Erythroblast (primary cell): ENCODE measurements at regions not wholly inside any gene's neighbourhood (a gene's known extent, or its start where the extent isn't known, plus 50 kb on each side); places are given as distances from the start of the nearest gene placed in this dataset.

Source experiments
- GATA1 ChIP-seq: IDR thresholded peaks from 2 replicates; pipeline ENCODE4 v1.6.1; 2011; ENCODE audit warnings: low read depth, mild to moderate bottlenecking, control low read depth, low read length, moderate library complexity
- POLR2A ChIP-seq: IDR thresholded peaks from 2 replicates; pipeline ENCODE4 v1.6.1; 2011; ENCODE audit warnings: mild to moderate bottlenecking, low read length

DNA sequence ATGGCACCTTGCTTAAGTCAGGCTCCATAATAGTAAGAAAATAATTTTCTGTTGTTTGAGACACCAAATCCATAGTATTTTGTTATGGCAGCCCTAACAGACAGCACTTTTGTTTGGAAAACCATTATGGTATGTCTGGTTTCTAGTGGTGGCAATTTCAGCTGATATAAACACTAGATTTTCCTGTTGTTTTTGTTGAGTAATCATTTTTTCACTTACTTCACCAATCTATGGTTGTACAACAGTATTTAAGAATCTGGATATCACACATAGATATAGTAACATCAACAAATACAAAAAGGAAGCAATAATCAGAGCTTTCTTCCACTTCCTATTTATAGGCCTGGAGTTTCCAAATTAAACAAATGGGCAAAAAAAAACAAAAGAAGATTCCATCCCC lies 725.8 kb upstream of the POM121L12 start:
- TF ChIP-seq POLR2A (no peak), GATA1 (no peak)
